Astrocyte (in vitro differentiated cells and primary cell): ENCODE measurements at regions not wholly inside any gene's neighbourhood (a gene's known extent, or its start where the extent isn't known, plus 50 kb on each side); places are given as distances from the start of the nearest gene placed in this dataset.
A peak's percentile ranks its signal among the peaks of the same experiment; 100 is the strongest.

Experiments used
- DNase-seq: peaks from one replicate; pipeline ENCODE4 v3.0.0-alpha.2; 2010; ENCODE audit warnings: low read depth
- FAIRE-seq: peaks from 2 replicates; lab custom pipeline; 2011; peaks lifted over from hg19 to GRCh38; lab: Jason Lieb, UNC
- H2AFZ ChIP-seq: 2 replicates; pipeline ENCODE4 v1.6.0; 2012; ENCODE audit warnings: low read depth, low read length, inconsistent platforms
- H3K27ac ChIP-seq: 2 replicates; pipeline ENCODE4 v1.5.1; 2011; ENCODE audit warnings: low read depth, low read length, inconsistent platforms
- H3K27me3 ChIP-seq: 2 replicates; pipeline ENCODE4 v1.6.0; 2011; ENCODE audit warnings: low read length, inconsistent platforms; ENCODE audit not compliant: insufficient read depth
- H3K36me3 ChIP-seq: 2 replicates; pipeline ENCODE4 v1.5.1; 2011; ENCODE audit warnings: low read length, inconsistent platforms; ENCODE audit not compliant: insufficient read depth
- H3K4me1 ChIP-seq: 2 replicates; pipeline ENCODE4 v1.5.1; 2011; ENCODE audit warnings: low read length, inconsistent platforms; ENCODE audit not compliant: insufficient read depth
- H3K4me2 ChIP-seq: 2 replicates; pipeline ENCODE4 v1.6.0; 2012; ENCODE audit warnings: low read length, inconsistent platforms
- H3K4me3 ChIP-seq: 2 replicates; pipeline ENCODE4 v1.5.1; 2011; ENCODE audit warnings: low read depth, mild to moderate bottlenecking, low read length, inconsistent platforms; ENCODE audit not compliant: insufficient read depth
- H3K79me2 ChIP-seq: 2 replicates; pipeline ENCODE4 v1.6.0; 2012; ENCODE audit warnings: mild to moderate bottlenecking, low read length, inconsistent platforms; ENCODE audit not compliant: insufficient read depth
- H3K9ac ChIP-seq: 2 replicates; pipeline ENCODE4 v1.6.0; 2012; ENCODE audit warnings: mild to moderate bottlenecking, low read length, inconsistent platforms
- H3K9me3 ChIP-seq: 2 replicates; pipeline ENCODE4 v1.5.1; 2012; ENCODE audit warnings: low read depth, mild to moderate bottlenecking, low read length, inconsistent platforms; ENCODE audit not compliant: insufficient read depth
- H4K20me1 ChIP-seq: 2 replicates; pipeline ENCODE4 v1.6.0; 2012; ENCODE audit warnings: low read length, inconsistent platforms; ENCODE audit not compliant: insufficient read depth
- H3K27ac Mint-ChIP-seq: one replicate; pipeline ENCODE4 v1.8.0; 2021; ENCODE audit warnings: mild to moderate bottlenecking, mixed read lengths; ENCODE audit not compliant: unreplicated experiment
- H3K27me3 Mint-ChIP-seq: one replicate; pipeline ENCODE4 v1.8.0; 2021; ENCODE audit warnings: low read depth, mixed read lengths; ENCODE audit not compliant: unreplicated experiment
- H3K36me3 Mint-ChIP-seq: one replicate; pipeline ENCODE4 v1.8.0; 2021; ENCODE audit warnings: low read depth, mixed read lengths; ENCODE audit not compliant: unreplicated experiment
- H3K4me1 Mint-ChIP-seq: one replicate; pipeline ENCODE4 v1.8.0; 2021; ENCODE audit warnings: low read depth, mixed read lengths; ENCODE audit not compliant: unreplicated experiment
- H3K4me3 Mint-ChIP-seq: one replicate; pipeline ENCODE4 v1.8.0; 2021; ENCODE audit warnings: mild to moderate bottlenecking, moderate library complexity, mixed read lengths; ENCODE audit not compliant: unreplicated experiment
- H3K9me3 Mint-ChIP-seq: one replicate; pipeline ENCODE4 v1.8.0; 2021; ENCODE audit warnings: mild to moderate bottlenecking, mixed read lengths; ENCODE audit not compliant: unreplicated experiment
- CTCF ChIP-seq: IDR thresholded peaks from 2 replicates; pipeline ENCODE4 v1.5.1; 2011; ENCODE audit warnings: low read depth, mild to moderate bottlenecking, inconsistent platforms, low read length, moderate library complexity; ENCODE audit not compliant: insufficient read depth
- EZH2 ChIP-seq: IDR thresholded peaks from 2 replicates; pipeline ENCODE4 v1.6.1; 2012; ENCODE audit warnings: mild to moderate bottlenecking, low read length, inconsistent platforms; ENCODE audit not compliant: insufficient read depth

- no peaks in the 10 kb centered on the region for H3K36me3 Mint-ChIP-seq
- H3K27me3 Mint-ChIP-seq: peaks cover 7% of the 10 kb centered on the region
- H3K27ac Mint-ChIP-seq: no peak overlapping the region
- H4K20me1 ChIP-seq: peaks cover 2% of the 10 kb centered on the region
- no peak overlapping the region for H3K27ac ChIP-seq
- peaks cover 14% of the 10 kb centered on the region for H3K9me3 Mint-ChIP-seq
- H3K9me3 ChIP-seq: no peaks in the 10 kb centered on the region
- H3K9ac ChIP-seq: no peak overlapping the region
- no peak overlapping the region for H3K4me3 ChIP-seq
- H3K27me3 ChIP-seq: peaks cover 12% of the 10 kb centered on the region
- H3K79me2 ChIP-seq: no peaks in the 10 kb centered on the region
- no peak overlapping the region for H2AFZ ChIP-seq
- H3K4me3 Mint-ChIP-seq: no peak overlapping the region
- DNase-seq: peak; percentile 51
- peaks cover 6% of the 10 kb centered on the region for H3K4me1 Mint-ChIP-seq
- H3K36me3 ChIP-seq: no peaks in the 10 kb centered on the region
- no peak for TF ChIP-seq CTCF
- TF ChIP-seq EZH2: no peak
- peaks cover 5% of the 10 kb centered on the region for H3K4me1 ChIP-seq
- no peak overlapping the region for H3K4me2 ChIP-seq
- FAIRE-seq: no peak
Measured at GRCh38 chr15:77846360-77846759, 213.6 kb upstream of the LINGO1 start.

DNA sequence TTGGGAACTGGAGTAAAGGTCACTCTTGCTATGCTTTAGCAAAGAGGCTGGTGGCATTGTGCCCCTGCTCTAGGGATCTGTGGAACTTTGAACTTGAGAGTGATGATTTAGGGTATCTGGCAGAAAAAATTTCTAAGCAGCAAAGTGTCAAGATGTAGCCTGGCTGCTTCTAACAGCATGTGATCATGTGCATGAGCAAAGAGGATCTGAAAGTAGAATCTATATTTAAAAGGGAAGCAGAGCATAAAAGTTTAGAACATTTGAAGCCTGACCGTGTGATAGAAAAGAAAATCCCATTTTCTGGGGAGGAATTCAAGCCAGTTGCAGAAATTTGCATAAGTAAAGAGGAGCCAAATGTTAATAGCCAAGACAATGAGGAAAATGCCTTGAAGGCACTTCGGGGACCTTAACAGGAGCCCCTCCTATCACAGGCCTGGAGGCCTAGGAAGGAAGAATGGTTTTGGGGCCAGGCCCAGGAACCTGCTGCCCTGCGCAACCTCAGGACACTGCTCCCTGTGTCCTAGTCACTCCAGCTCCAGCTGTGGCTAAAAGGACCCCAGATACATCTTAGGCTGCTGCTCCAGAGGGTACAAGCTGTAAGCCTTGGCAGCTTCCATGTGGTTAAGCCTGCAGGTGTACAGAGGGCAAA, 212.2 kb upstream of the LINGO1 start:
- no peak overlapping the region for H3K27ac ChIP-seq
- TF ChIP-seq EZH2: no peak
- H3K27me3 ChIP-seq: peaks cover 12% of the 10 kb centered on the region
- Mint-ChIP-seq H3K4me1 (peaks cover 18% of the 10 kb centered on the region), H3K36me3 (no peaks in the 10 kb centered on the region), H3K27ac (no peak overlapping the region), H3K9me3 (peaks cover 12% of the 10 kb centered on the region), H3K27me3 (peaks cover 3% of the 10 kb centered on the region), H3K4me3 (no peak overlapping the region)
- peaks cover 8% of the 10 kb centered on the region for H4K20me1 ChIP-seq
- no peaks in the 10 kb centered on the region for H3K79me2 ChIP-seq
- H3K4me3 ChIP-seq: no peak overlapping the region
- no peaks in the 10 kb centered on the region for H3K9me3 ChIP-seq
- H3K4me2 ChIP-seq: no peak overlapping the region
- no peak for DNase-seq
- FAIRE-seq: no peak
- no peaks in the 10 kb centered on the region for H3K36me3 ChIP-seq
- H3K4me1 ChIP-seq: peaks cover 7% of the 10 kb centered on the region
- no peak overlapping the region for H3K9ac ChIP-seq
- no peak overlapping the region for H2AFZ ChIP-seq

GRCh38 chr15:77843546-77843945, 210.8 kb upstream of the LINGO1 start:
- Histone ChIP-seq H3K4me1 (peaks cover 7% of the 10 kb centered on the region), H2AFZ (no peak overlapping the region), H3K79me2 (no peaks in the 10 kb centered on the region), H3K27me3 (peaks cover 18% of the 10 kb centered on the region), H3K27ac (no peak overlapping the region), H3K4me2 (no peak overlapping the region), H3K36me3 (no peaks in the 10 kb centered on the region), H3K9me3 (no peaks in the 10 kb centered on the region), H3K9ac (no peak overlapping the region), H4K20me1 (peaks cover 8% of the 10 kb centered on the region), H3K4me3 (no peak overlapping the region)
- no peak for FAIRE-seq
- no peak overlapping the region for H3K4me3 Mint-ChIP-seq
- no peak for TF ChIP-seq CTCF
- H3K4me1 Mint-ChIP-seq: peaks cover 22% of the 10 kb centered on the region
- peaks cover 6% of the 10 kb centered on the region for H3K27me3 Mint-ChIP-seq
- no peak for DNase-seq
- H3K36me3 Mint-ChIP-seq: no peaks in the 10 kb centered on the region
- no peak overlapping the region for H3K27ac Mint-ChIP-seq
- H3K9me3 Mint-ChIP-seq: peaks cover 6% of the 10 kb centered on the region
